ENCODE measurements at regions not wholly inside any gene's neighbourhood (a gene's known extent, or its start where the extent isn't known, plus 50 kb on each side); places are given as distances from the start of the nearest gene placed in this dataset.

GRCh38 chr7:70884440-70884764 lies 247.5 kb upstream of the GALNT17 start:
- Histone ChIP-seq H3K36me3 (no peaks in the 10 kb centered on the region), H3K27ac (no peak overlapping the region), H3K27me3 (ENCODE audit: insufficient read depth, low read depth, severe bottlenecking) (peaks cover 38% of the 10 kb centered on the region), H3K9me3 (ENCODE audit: severe bottlenecking) (no peaks in the 10 kb centered on the region), H3K4me3 (ENCODE audit: low read depth, low read length) (no peak overlapping the region)
- DNase-seq: no peak
- TF ChIP-seq CTCF (IDR thresholded peaks at IDR 0.05; ENCODE audit: low read depth, low read length): no peak

GRCh38 chr7:70884809-70885208 lies 247.1 kb upstream of the GALNT17 start:
- no peak overlapping the region for H3K27ac ChIP-seq
- H3K4me3 ChIP-seq (ENCODE audit: low read depth, low read length): no peak overlapping the region
- no peaks in the 10 kb centered on the region for H3K36me3 ChIP-seq
- DNase-seq: no peak
- H3K9me3 ChIP-seq (ENCODE audit: severe bottlenecking): no peaks in the 10 kb centered on the region
- H3K27me3 ChIP-seq (ENCODE audit: insufficient read depth, low read depth, severe bottlenecking): peaks cover 36% of the 10 kb centered on the region
- no peak for TF ChIP-seq CTCF (IDR thresholded peaks at IDR 0.05; ENCODE audit: low read depth, low read length)

GRCh38 chr7:70886547-70886946 lies 245.4 kb upstream of the GALNT17 start:
- TF ChIP-seq CTCF (IDR thresholded peaks at IDR 0.05; ENCODE audit: low read depth, low read length): no peak
- H3K36me3 ChIP-seq: no peaks in the 10 kb centered on the region
- H3K27me3 ChIP-seq (ENCODE audit: insufficient read depth, low read depth, severe bottlenecking): peaks cover 33% of the 10 kb centered on the region
- peaks cover 6% of the 10 kb centered on the region for H3K9me3 ChIP-seq (ENCODE audit: severe bottlenecking)
- no peak overlapping the region for H3K4me3 ChIP-seq (ENCODE audit: low read depth, low read length)
- DNase-seq: no peak
- no peak overlapping the region for H3K27ac ChIP-seq

- H3K27me3 ChIP-seq (ENCODE audit: insufficient read depth, low read depth, severe bottlenecking): peaks cover 34% of the 10 kb centered on the region
- no peak for TF ChIP-seq CTCF (IDR thresholded peaks at IDR 0.05; ENCODE audit: low read depth, low read length)
- peaks cover 6% of the 10 kb centered on the region for H3K9me3 ChIP-seq (ENCODE audit: severe bottlenecking)
- no peaks in the 10 kb centered on the region for H3K36me3 ChIP-seq
- no peak overlapping the region for H3K27ac ChIP-seq
- no peak for DNase-seq
- no peak overlapping the region for H3K4me3 ChIP-seq (ENCODE audit: low read depth, low read length)
These were observed 244.8 kb upstream of the GALNT17 start for GRCh38 chr7:70887186-70887585.

- peaks cover 36% of the 10 kb centered on the region for H3K27me3 ChIP-seq (ENCODE audit: insufficient read depth, low read depth, severe bottlenecking)
- DNase-seq: no peak
- TF ChIP-seq CTCF (IDR thresholded peaks at IDR 0.05; ENCODE audit: low read depth, low read length): no peak
These were observed 241.6 kb upstream of the GALNT17 start for GRCh38 chr7:70890147-70890969.

GRCh38 chr7:70893422-70893821 lies 238.5 kb upstream of the GALNT17 start:
- Histone ChIP-seq H3K4me3 (ENCODE audit: low read depth, low read length) (no peak overlapping the region), H3K9me3 (ENCODE audit: severe bottlenecking) (peaks cover 6% of the 10 kb centered on the region), H3K27ac (no peak overlapping the region), H3K36me3 (no peaks in the 10 kb centered on the region), H3K27me3 (ENCODE audit: insufficient read depth, low read depth, severe bottlenecking) (peaks cover 30% of the 10 kb centered on the region)
- no peak for DNase-seq
- TF ChIP-seq CTCF (IDR thresholded peaks at IDR 0.05; ENCODE audit: low read depth, low read length): no peak

More at GRCh38 chr7:70890147-70890969, 241.6 kb upstream of the GALNT17 start:
- Histone ChIP-seq H3K36me3 (no peaks in the 10 kb centered on the region), H3K27ac (no peak overlapping the region), H3K9me3 (ENCODE audit: severe bottlenecking) (peaks cover 6% of the 10 kb centered on the region), H3K4me3 (ENCODE audit: low read depth, low read length) (no peak overlapping the region)
